ENCODE measurements at regions not wholly inside any gene's neighbourhood (a gene's known extent, or its start where the extent isn't known, plus 50 kb on each side); places are given as distances from the start of the nearest gene placed in this dataset.
A peak's percentile ranks its signal among the peaks of the same experiment; 100 is the strongest.

DNA sequence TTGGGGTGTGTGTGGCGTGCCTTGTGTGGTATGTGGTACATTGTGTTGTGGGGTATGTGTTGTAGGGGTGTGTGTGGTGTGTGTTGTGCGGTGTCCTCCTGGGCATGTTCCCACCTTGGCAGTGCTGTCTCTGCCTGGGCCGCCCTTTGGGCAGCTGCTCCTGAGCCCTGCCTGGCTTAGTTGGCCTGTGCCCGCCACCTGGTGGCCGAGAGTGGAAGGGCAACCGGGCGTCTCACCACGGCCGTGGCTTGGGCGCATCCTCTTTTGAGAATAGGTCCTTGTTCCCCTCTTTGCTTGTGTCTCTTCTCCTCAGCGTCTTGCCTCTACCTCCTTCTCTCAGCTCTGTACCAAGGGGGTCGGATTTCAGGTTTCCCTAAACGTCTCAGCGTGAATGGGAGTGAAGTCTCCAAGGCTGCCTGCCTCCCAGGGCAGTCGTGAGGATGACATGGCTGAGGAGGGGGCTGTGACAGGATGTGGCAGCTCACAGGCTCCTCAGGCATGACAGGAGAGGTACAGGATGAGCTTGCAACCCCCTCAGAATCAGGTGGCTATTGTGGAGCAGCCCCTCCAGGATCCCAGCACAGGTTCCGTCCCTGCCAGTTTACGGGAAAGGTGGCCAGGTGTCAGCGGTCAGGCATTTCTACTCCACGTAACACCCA lies 98.4 kb upstream of the PODXL start:
- DNase-seq: peak; percentile 82 to 89
- Mint-ChIP-seq H3K27ac (no peak overlapping the region), H3K9me3 (peaks cover 0 to 5% of the 10 kb centered on the region in 2 donors), H3K36me3 (ENCODE audit: insufficient read depth in 2 of 2) (no peaks in the 10 kb centered on the region), H3K27me3 (ENCODE audit: low read depth) (no peaks in the 10 kb centered on the region), H3K4me3 (no peak overlapping the region), H3K4me1 (ENCODE audit: low read depth) (no peaks in the 10 kb centered on the region)
- ATAC-seq (replicated peaks in 1 of 2): peak; percentile 83 to 87

- peaks cover 0 to 5% of the 10 kb centered on the region in 2 donors for H3K9me3 Mint-ChIP-seq
- no peaks in the 10 kb centered on the region for H3K36me3 Mint-ChIP-seq (ENCODE audit: insufficient read depth in 2 of 2)
- no peak overlapping the region for H3K27ac Mint-ChIP-seq
- H3K4me1 Mint-ChIP-seq (ENCODE audit: low read depth): no peaks in the 10 kb centered on the region
- H3K4me3 Mint-ChIP-seq: no peak overlapping the region
- H3K27me3 Mint-ChIP-seq (ENCODE audit: low read depth): no peaks in the 10 kb centered on the region
- ATAC-seq (replicated peaks in 1 of 2): no peak
- no peak for DNase-seq
Measured at GRCh38 chr7:131654249-131654558, 97.8 kb upstream of the PODXL start.

GRCh38 chr7:131653418-131654248 lies 97.2 kb upstream of the PODXL start:
- Mint-ChIP-seq H3K4me1 (ENCODE audit: low read depth) (no peaks in the 10 kb centered on the region), H3K9me3 (peaks cover 0 to 5% of the 10 kb centered on the region in 2 donors), H3K36me3 (ENCODE audit: insufficient read depth in 2 of 2) (no peaks in the 10 kb centered on the region), H3K4me3 (no peak overlapping the region), H3K27me3 (ENCODE audit: low read depth) (no peaks in the 10 kb centered on the region), H3K27ac (no peak overlapping the region)
- ATAC-seq (replicated peaks in 1 of 2): no peak
- DNase-seq: no peak

GRCh38 chr7:131652934-131653333 lies 96.5 kb upstream of the PODXL start:
- Mint-ChIP-seq H3K27ac (no peak overlapping the region), H3K36me3 (ENCODE audit: insufficient read depth in 2 of 2) (no peaks in the 10 kb centered on the region), H3K9me3 (peaks cover 0 to 5% of the 10 kb centered on the region in 2 donors), H3K27me3 (ENCODE audit: low read depth) (no peaks in the 10 kb centered on the region), H3K4me3 (no peak overlapping the region), H3K4me1 (ENCODE audit: low read depth) (no peaks in the 10 kb centered on the region)
- DNase-seq (no peak), ATAC-seq (replicated peaks in 1 of 2) (no peak)

- H3K4me1 Mint-ChIP-seq (ENCODE audit: low read depth): no peaks in the 10 kb centered on the region
- no peaks in the 10 kb centered on the region for H3K36me3 Mint-ChIP-seq (ENCODE audit: insufficient read depth in 2 of 2)
- no peaks in the 10 kb centered on the region for H3K27me3 Mint-ChIP-seq (ENCODE audit: low read depth)
- H3K9me3 Mint-ChIP-seq: peaks cover 0 to 5% of the 10 kb centered on the region in 2 donors
- no peak for DNase-seq
- no peak overlapping the region for H3K27ac Mint-ChIP-seq
- ATAC-seq (replicated peaks in 1 of 2): no peak
- no peak overlapping the region for H3K4me3 Mint-ChIP-seq
Measured at GRCh38 chr7:131652194-131652593, 95.8 kb upstream of the PODXL start.

DNA sequence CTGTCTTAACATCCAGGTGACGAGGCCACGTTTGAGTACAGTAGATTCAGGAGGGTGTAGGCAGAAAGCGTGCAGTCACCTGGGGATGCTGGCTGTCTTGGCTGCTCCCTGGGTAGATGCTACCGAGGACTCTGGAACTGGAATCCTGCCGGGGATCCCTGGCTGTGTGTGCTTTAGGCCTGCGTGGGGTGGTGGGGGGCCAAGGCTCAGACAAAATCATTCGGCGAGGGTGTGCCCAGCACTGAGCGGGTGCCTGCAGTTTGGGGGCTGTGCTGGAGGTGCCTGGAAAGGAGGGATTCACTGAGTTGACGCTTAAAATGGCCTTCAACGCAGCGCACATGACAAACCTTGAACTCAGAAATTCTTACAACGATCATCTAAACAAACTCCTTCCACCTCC lies 93.5 kb upstream of the PODXL start:
- Mint-ChIP-seq H3K4me1 (ENCODE audit: low read depth) (no peaks in the 10 kb centered on the region), H3K9me3 (peaks cover 0 to 5% of the 10 kb centered on the region in 2 donors), H3K27me3 (ENCODE audit: low read depth) (peaks cover under 1% of the 10 kb centered on the region), H3K36me3 (ENCODE audit: insufficient read depth in 2 of 2) (no peaks in the 10 kb centered on the region), H3K27ac (no peak overlapping the region), H3K4me3 (no peak overlapping the region)
- ATAC-seq (replicated peaks in 1 of 2) (no peak), DNase-seq (no peak)

- H3K27ac Mint-ChIP-seq: no peak overlapping the region
- H3K4me1 Mint-ChIP-seq (ENCODE audit: low read depth): no peaks in the 10 kb centered on the region
- DNase-seq: no peak
- H3K27me3 Mint-ChIP-seq (ENCODE audit: low read depth): peaks cover 4% of the 10 kb centered on the region
- H3K9me3 Mint-ChIP-seq: peaks cover 0 to 3% of the 10 kb centered on the region in 2 donors
- no peaks in the 10 kb centered on the region for H3K36me3 Mint-ChIP-seq (ENCODE audit: insufficient read depth in 2 of 2)
- no peak for ATAC-seq (replicated peaks in 1 of 2)
- H3K4me3 Mint-ChIP-seq: no peak overlapping the region
Measured at GRCh38 chr7:131649003-131649541, 92.6 kb upstream of the PODXL start.

DNA sequence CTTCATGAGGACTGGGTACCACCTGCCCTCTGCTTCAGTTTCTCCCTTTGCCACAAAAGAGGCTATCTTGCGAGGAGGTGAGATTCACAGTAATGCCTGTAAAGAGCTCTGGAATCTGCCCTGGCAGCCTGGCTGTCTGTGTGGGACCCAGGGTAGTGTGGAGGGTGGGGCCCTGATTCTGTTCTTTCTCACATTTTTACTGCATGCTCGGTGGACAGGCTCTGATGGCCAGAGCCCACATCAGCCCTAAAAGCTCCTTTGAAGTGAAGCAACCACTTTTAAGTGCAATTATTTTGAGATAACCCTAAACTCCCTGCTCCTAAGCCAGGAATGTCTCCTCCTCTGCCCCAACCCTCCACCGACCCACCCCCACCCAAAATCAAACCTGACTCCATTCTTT lies 92.1 kb upstream of the PODXL start:
- H3K27me3 Mint-ChIP-seq (ENCODE audit: low read depth): peaks cover 4% of the 10 kb centered on the region
- no peaks in the 10 kb centered on the region for H3K9me3 Mint-ChIP-seq
- no peak overlapping the region for H3K27ac Mint-ChIP-seq
- ATAC-seq (replicated peaks in 1 of 2) (no peak), DNase-seq (no peak)
- H3K4me1 Mint-ChIP-seq (ENCODE audit: low read depth): no peaks in the 10 kb centered on the region
- no peak overlapping the region for H3K4me3 Mint-ChIP-seq
- H3K36me3 Mint-ChIP-seq (ENCODE audit: insufficient read depth in 2 of 2): no peaks in the 10 kb centered on the region

- DNase-seq (no peak), ATAC-seq (replicated peaks in 1 of 2) (no peak)
- no peak overlapping the region for H3K27ac Mint-ChIP-seq
- H3K4me1 Mint-ChIP-seq (ENCODE audit: low read depth): no peaks in the 10 kb centered on the region
- H3K27me3 Mint-ChIP-seq (ENCODE audit: low read depth): peaks cover 4% of the 10 kb centered on the region
- H3K9me3 Mint-ChIP-seq: no peaks in the 10 kb centered on the region
- H3K4me3 Mint-ChIP-seq: no peak overlapping the region
- no peaks in the 10 kb centered on the region for H3K36me3 Mint-ChIP-seq (ENCODE audit: insufficient read depth in 2 of 2)
Measured at GRCh38 chr7:131646203-131646602, 89.8 kb upstream of the PODXL start.

DNA sequence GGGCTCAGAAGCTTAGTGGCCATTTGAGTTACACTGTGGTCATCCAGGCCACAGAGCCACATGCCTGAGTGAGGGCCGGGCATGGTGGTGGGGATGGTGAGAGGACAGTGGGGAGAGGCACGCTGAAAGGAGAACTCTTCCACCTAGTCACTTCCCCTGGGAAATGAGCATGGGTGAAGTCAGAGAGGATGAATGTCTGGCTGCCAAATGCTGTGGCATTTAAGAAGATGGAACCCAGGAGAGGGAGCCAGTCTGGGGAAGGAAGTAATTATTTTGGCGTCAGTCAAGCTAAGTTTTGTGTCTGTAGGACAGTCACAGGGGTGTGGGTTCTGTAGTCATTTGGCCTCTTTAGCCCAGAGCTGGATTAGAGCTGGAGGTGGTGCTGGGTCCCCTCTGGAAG lies 86.0 kb upstream of the PODXL start:
- no peak for DNase-seq
- no peak for ATAC-seq (replicated peaks in 1 of 2)
- Mint-ChIP-seq H3K9me3 (no peaks in the 10 kb centered on the region), H3K27me3 (ENCODE audit: low read depth) (peaks cover 4% of the 10 kb centered on the region), H3K4me1 (ENCODE audit: low read depth) (no peaks in the 10 kb centered on the region), H3K4me3 (no peak overlapping the region), H3K27ac (no peak overlapping the region), H3K36me3 (ENCODE audit: insufficient read depth in 2 of 2) (no peaks in the 10 kb centered on the region)

DNA sequence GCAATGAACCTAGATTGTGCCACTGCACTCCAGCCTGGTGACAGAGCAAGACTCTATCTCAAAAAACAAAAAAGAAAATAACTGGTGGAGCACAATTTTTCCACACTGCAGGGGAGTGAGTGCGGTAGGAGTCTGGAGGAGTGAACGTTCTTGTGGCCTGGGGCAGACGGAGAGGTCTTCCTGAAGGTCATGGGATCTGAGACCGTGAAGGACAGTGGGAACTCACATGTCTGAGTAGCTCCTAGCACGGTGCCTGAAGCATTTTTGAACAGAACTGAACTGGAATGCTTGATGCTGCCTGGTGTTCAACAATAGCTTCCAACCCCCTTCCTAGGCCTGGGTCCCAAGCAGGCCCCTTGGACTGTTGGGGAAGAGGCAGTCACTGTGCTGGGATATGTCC lies 84.3 kb upstream of the PODXL start:
- H3K36me3 Mint-ChIP-seq (ENCODE audit: insufficient read depth in 2 of 2): no peaks in the 10 kb centered on the region
- no peaks in the 10 kb centered on the region for H3K9me3 Mint-ChIP-seq
- H3K27me3 Mint-ChIP-seq (ENCODE audit: low read depth): peaks cover 4% of the 10 kb centered on the region
- ATAC-seq (replicated peaks in 1 of 2) (no peak), DNase-seq (no peak)
- no peaks in the 10 kb centered on the region for H3K4me1 Mint-ChIP-seq (ENCODE audit: low read depth)
- no peak overlapping the region for H3K4me3 Mint-ChIP-seq
- H3K27ac Mint-ChIP-seq: no peak overlapping the region

DNA sequence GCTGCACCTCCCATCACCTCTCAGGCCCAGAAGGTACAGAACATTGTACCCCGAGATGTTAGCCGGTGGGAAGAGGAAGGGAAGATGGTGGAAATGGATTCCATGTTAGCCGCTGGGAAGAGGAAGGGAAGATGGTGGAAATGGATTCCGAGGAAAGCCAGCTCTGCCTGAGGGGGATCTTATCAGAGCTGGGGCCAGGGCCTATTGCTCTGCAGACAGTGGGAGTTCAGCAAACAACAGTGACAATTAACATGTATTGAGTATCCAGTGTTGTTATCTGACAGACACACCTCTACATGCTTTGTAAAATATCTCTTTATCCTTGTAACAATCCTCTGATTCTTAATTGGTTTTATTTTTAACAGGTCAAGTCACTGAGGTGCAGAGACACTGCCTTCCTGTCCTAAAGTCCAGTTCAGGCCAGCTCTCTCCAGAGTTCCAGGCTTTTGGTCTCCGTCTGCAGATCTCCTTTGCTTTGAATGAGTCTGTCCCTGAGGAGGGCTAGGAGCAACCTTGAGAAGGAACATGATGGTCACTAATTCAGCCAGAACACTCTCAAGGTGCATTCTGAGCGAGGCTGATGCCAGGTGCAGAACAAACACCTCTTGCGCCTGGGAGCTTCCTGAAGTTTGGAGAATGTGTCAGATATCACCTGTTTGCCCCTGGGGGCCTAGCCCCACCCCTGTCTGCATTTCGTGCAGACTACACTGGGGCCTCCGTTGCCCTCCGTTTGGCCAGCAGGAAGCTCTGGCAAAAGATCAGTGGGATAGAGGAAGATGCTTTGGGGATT lies 82.4 kb upstream of the PODXL start:
- DNase-seq (no peak), ATAC-seq (replicated peaks in 1 of 2) (no peak)
- H3K4me1 Mint-ChIP-seq (ENCODE audit: low read depth): no peaks in the 10 kb centered on the region
- no peaks in the 10 kb centered on the region for H3K27me3 Mint-ChIP-seq (ENCODE audit: low read depth)
- no peak overlapping the region for H3K27ac Mint-ChIP-seq
- H3K4me3 Mint-ChIP-seq: no peak overlapping the region
- no peaks in the 10 kb centered on the region for H3K9me3 Mint-ChIP-seq
- H3K36me3 Mint-ChIP-seq (ENCODE audit: insufficient read depth in 2 of 2): no peaks in the 10 kb centered on the region

DNA sequence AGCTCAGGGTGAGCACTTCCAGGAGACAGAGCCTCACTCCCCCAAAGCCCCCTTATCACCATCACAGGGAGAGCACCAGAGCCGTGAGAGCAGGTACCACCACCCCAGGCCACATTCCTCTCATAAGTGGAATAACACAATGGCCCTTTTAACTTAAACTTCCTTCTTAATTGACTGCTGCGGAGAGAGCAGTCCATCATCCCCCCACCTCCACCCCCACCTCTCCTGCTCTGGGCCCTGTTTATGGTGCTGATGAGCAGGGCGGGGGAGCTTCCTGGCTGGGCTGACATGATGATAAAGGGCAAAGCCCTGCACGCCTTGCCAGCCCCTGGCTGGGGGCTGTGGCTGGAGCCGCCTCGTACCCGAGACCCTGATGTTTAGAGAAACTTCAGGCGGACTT lies 81.4 kb upstream of the PODXL start:
- DNase-seq: no peak
- no peak for ATAC-seq (replicated peaks in 1 of 2)
- Mint-ChIP-seq H3K36me3 (ENCODE audit: insufficient read depth in 2 of 2) (no peaks in the 10 kb centered on the region), H3K27ac (no peak overlapping the region), H3K4me1 (ENCODE audit: low read depth) (no peaks in the 10 kb centered on the region), H3K9me3 (no peaks in the 10 kb centered on the region), H3K27me3 (ENCODE audit: low read depth) (no peaks in the 10 kb centered on the region), H3K4me3 (no peak overlapping the region)
